ENCODE measurements at regions not wholly inside any gene's neighbourhood (a gene's known extent, or its start where the extent isn't known, plus 50 kb on each side); places are given as distances from the start of the nearest gene placed in this dataset.
"Not testable (repeated sequence)": the region's sequence is repeated elsewhere in the genome, so short reads cannot be mapped to it uniquely, and the experiment has no call there.

DNA sequence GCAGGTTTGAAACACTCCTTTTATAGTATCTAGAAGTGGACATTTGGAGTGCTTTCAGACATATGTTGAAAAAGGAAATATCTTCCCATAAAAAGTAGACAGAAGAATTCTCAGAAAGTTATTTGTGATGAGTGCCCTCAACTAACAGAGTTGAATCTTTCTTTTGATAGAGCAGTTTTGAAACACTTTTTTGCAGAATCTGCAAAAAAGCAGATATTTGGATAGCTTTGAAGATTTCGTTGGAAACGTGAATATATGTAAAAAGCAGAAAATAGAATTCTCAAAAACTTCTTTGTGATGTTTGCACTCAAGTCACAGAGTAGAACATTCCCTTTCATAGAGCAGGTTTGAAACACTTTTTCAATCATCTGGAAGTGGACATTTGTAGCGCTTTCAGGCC lies 676.4 kb upstream of the ZNF337 start:
- H2AK5ac ChIP-seq (ENCODE audit: low read length, severe bottlenecking); H3K9ac ChIP-seq (ENCODE audit: low read length); H3K14ac ChIP-seq (ENCODE audit: low read length in 2 of 2); H4K91ac ChIP-seq (ENCODE audit: low read length); H2BK5ac ChIP-seq (ENCODE audit: low read depth, low read length, poor library complexity, severe bottlenecking); H3K4me3 ChIP-seq (ENCODE audit: insufficient read depth in 1 of 2, low read depth in 1 of 2, low read length in 2 of 2); DNase-seq; H3K23ac ChIP-seq (ENCODE audit: low read length in 2 of 2); H3K27ac ChIP-seq (ENCODE audit: low read length, poor library complexity, severe bottlenecking); H2BK120ac ChIP-seq (ENCODE audit: low read depth, low read length); H3K4me2 ChIP-seq (ENCODE audit: low read length, poor library complexity, severe bottlenecking); H3K79me1 ChIP-seq (replicated peaks; ENCODE audit: low read length, poor library complexity, severe bottlenecking); H3K4me1 ChIP-seq (ENCODE audit: control insufficient read depth, insufficient read depth, low read depth, low read length); H2BK12ac ChIP-seq (ENCODE audit: low read length in 2 of 2); H3K27me3 ChIP-seq (ENCODE audit: control insufficient read depth in 1 of 2, insufficient read depth in 1 of 2, low read length in 2 of 2); H2AFZ ChIP-seq (ENCODE audit: low read depth, low read length); H4K8ac ChIP-seq (ENCODE audit: low read length); H3K4ac ChIP-seq (ENCODE audit: low read depth in 1 of 2, low read length in 2 of 2); H2BK15ac ChIP-seq (ENCODE audit: low read depth, poor library complexity, severe bottlenecking); H3K18ac ChIP-seq (ENCODE audit: low read depth in 1 of 2, low read length in 2 of 2); H3K36me3 ChIP-seq (ENCODE audit: control insufficient read depth in 1 of 2, insufficient read depth in 2 of 2, low read depth in 1 of 2, low read length in 2 of 2): not testable (repeated sequence)
- WGBS, result no CpG with 5 or more reads among the region's 3 CpGs
- peaks cover 29% of the 10 kb centered on the region for H3K9me3 ChIP-seq (ENCODE audit: control insufficient read depth, low read length)

DNA sequence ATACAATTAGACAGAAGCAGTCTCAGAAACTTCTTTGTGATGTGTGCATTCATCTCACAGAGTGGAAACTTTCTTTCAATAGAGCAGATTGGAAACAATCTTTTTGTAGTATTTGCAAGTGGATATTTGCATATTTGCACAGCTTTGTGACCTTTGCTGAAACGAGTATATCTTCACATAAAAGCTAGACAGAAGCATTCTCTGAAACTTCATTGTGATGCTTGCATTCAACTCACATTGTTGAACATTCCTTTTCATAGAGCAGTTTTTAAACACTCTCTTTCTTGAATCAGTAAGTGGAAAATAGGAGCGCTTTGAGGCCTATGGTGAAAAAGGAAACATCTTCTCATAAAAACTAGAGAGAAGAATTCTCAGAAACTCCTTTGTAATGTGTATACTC lies 657.9 kb upstream of the ZNF337 start:
- H2BK5ac ChIP-seq (ENCODE audit: low read depth, low read length, poor library complexity, severe bottlenecking), result no peak overlapping the region
- no peaks in the 10 kb centered on the region for H3K36me3 ChIP-seq (ENCODE audit: control insufficient read depth in 1 of 2, insufficient read depth in 2 of 2, low read depth in 1 of 2, low read length in 2 of 2)
- no peak overlapping the region for H3K4me2 ChIP-seq (ENCODE audit: low read length, poor library complexity, severe bottlenecking)
- H3K79me1 ChIP-seq (replicated peaks; ENCODE audit: low read length, poor library complexity, severe bottlenecking), result no peaks in the 10 kb centered on the region
- no peak overlapping the region for H3K9ac ChIP-seq (ENCODE audit: low read length)
- H3K23ac ChIP-seq (ENCODE audit: low read length in 2 of 2), result no peak overlapping the region
- H2BK15ac ChIP-seq (ENCODE audit: low read depth, poor library complexity, severe bottlenecking), result no peak overlapping the region
- no peak overlapping the region for H2BK120ac ChIP-seq (ENCODE audit: low read depth, low read length)
- peaks cover 19% of the 10 kb centered on the region for H3K9me3 ChIP-seq (ENCODE audit: control insufficient read depth, low read length)
- H4K8ac ChIP-seq (ENCODE audit: low read length), result no peak overlapping the region
- no peak overlapping the region for H2AFZ ChIP-seq (ENCODE audit: low read depth, low read length)
- H3K4me3 ChIP-seq (ENCODE audit: insufficient read depth in 1 of 2, low read depth in 1 of 2, low read length in 2 of 2), result no peak overlapping the region
- no peak overlapping the region for H3K27ac ChIP-seq (ENCODE audit: low read length, poor library complexity, severe bottlenecking)
- no peak overlapping the region for H3K18ac ChIP-seq (ENCODE audit: low read depth in 1 of 2, low read length in 2 of 2)
- H3K4me1 ChIP-seq (ENCODE audit: control insufficient read depth, insufficient read depth, low read depth, low read length), result no peaks in the 10 kb centered on the region
- no peak overlapping the region for H4K91ac ChIP-seq (ENCODE audit: low read length)
- no peak overlapping the region for H2AK5ac ChIP-seq (ENCODE audit: low read length, severe bottlenecking)
- H3K14ac ChIP-seq (ENCODE audit: low read length in 2 of 2), result no peak overlapping the region
- no peak overlapping the region for H3K4ac ChIP-seq (ENCODE audit: low read depth in 1 of 2, low read length in 2 of 2)
- no peak for DNase-seq
- no peak overlapping the region for H2BK12ac ChIP-seq (ENCODE audit: low read length in 2 of 2)
- 0% methylated on average over 1 of the region's 2 CpGs for WGBS
- no peaks in the 10 kb centered on the region for H3K27me3 ChIP-seq (ENCODE audit: control insufficient read depth in 1 of 2, insufficient read depth in 1 of 2, low read length in 2 of 2)

DNA sequence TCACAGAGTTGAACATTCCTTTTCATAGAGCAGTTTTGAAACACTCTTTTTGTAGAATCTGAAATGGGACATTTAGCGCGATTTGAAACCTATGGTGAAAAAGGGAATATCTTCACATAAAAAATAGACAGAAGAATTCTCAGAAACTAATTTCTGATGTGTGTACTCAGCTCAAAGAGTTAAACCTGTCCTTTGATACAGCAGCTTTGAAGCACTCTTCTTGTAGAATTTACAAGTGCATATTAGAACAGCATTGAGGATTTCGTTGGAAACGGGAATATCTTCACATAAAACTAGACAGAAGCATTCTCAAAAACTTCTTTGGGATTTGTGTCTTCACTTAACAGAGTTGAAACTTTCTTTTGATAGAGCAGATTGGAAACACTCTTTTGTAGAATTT lies 650.7 kb upstream of the ZNF337 start:
- no peak overlapping the region for H3K27ac ChIP-seq (ENCODE audit: low read length, poor library complexity, severe bottlenecking)
- H3K79me1 ChIP-seq (replicated peaks; ENCODE audit: low read length, poor library complexity, severe bottlenecking), result no peaks in the 10 kb centered on the region
- H3K36me3 ChIP-seq (ENCODE audit: control insufficient read depth in 1 of 2, insufficient read depth in 2 of 2, low read depth in 1 of 2, low read length in 2 of 2), result no peaks in the 10 kb centered on the region
- no peak overlapping the region for H2AFZ ChIP-seq (ENCODE audit: low read depth, low read length)
- H4K91ac ChIP-seq (ENCODE audit: low read length), result no peak overlapping the region
- H2BK5ac ChIP-seq (ENCODE audit: low read depth, low read length, poor library complexity, severe bottlenecking), result no peak overlapping the region
- DNase-seq, result no peak
- no peaks in the 10 kb centered on the region for H3K27me3 ChIP-seq (ENCODE audit: control insufficient read depth in 1 of 2, insufficient read depth in 1 of 2, low read length in 2 of 2)
- H2BK120ac ChIP-seq (ENCODE audit: low read depth, low read length), result no peak overlapping the region
- no peak overlapping the region for H3K4me3 ChIP-seq (ENCODE audit: insufficient read depth in 1 of 2, low read depth in 1 of 2, low read length in 2 of 2)
- no peak overlapping the region for H2BK12ac ChIP-seq (ENCODE audit: low read length in 2 of 2)
- no peak overlapping the region for H3K14ac ChIP-seq (ENCODE audit: low read length in 2 of 2)
- no peak overlapping the region for H3K4me2 ChIP-seq (ENCODE audit: low read length, poor library complexity, severe bottlenecking)
- H2BK15ac ChIP-seq (ENCODE audit: low read depth, poor library complexity, severe bottlenecking), result no peak overlapping the region
- H2AK5ac ChIP-seq (ENCODE audit: low read length, severe bottlenecking), result no peak overlapping the region
- H3K18ac ChIP-seq (ENCODE audit: low read depth in 1 of 2, low read length in 2 of 2), result no peak overlapping the region
- no peak overlapping the region for H3K4ac ChIP-seq (ENCODE audit: low read depth in 1 of 2, low read length in 2 of 2)
- H3K4me1 ChIP-seq (ENCODE audit: control insufficient read depth, insufficient read depth, low read depth, low read length), result no peaks in the 10 kb centered on the region
- H3K23ac ChIP-seq (ENCODE audit: low read length in 2 of 2), result no peak overlapping the region
- H3K9me3 ChIP-seq (ENCODE audit: control insufficient read depth, low read length), result peaks cover 8% of the 10 kb centered on the region
- no CpG with 5 or more reads among the region's 4 CpGs for WGBS
- no peak overlapping the region for H3K9ac ChIP-seq (ENCODE audit: low read length)
- H4K8ac ChIP-seq (ENCODE audit: low read length), result no peak overlapping the region

GRCh38 chr20:26340460-26341065 lies 643.9 kb upstream of the ZNF337 start:
- not testable (repeated sequence) for H3K14ac ChIP-seq (ENCODE audit: low read length in 2 of 2); H3K4ac ChIP-seq (ENCODE audit: low read depth in 1 of 2, low read length in 2 of 2); H3K4me2 ChIP-seq (ENCODE audit: low read length, poor library complexity, severe bottlenecking); H3K79me1 ChIP-seq (replicated peaks; ENCODE audit: low read length, poor library complexity, severe bottlenecking); H2AFZ ChIP-seq (ENCODE audit: low read depth, low read length); H3K18ac ChIP-seq (ENCODE audit: low read depth in 1 of 2, low read length in 2 of 2); H3K23ac ChIP-seq (ENCODE audit: low read length in 2 of 2); H3K4me1 ChIP-seq (ENCODE audit: control insufficient read depth, insufficient read depth, low read depth, low read length); DNase-seq; H2BK5ac ChIP-seq (ENCODE audit: low read depth, low read length, poor library complexity, severe bottlenecking); H3K9ac ChIP-seq (ENCODE audit: low read length); H3K9me3 ChIP-seq (ENCODE audit: control insufficient read depth, low read length); H2BK15ac ChIP-seq (ENCODE audit: low read depth, poor library complexity, severe bottlenecking); H3K27me3 ChIP-seq (ENCODE audit: control insufficient read depth in 1 of 2, insufficient read depth in 1 of 2, low read length in 2 of 2); H3K27ac ChIP-seq (ENCODE audit: low read length, poor library complexity, severe bottlenecking); H2BK120ac ChIP-seq (ENCODE audit: low read depth, low read length); H2BK12ac ChIP-seq (ENCODE audit: low read length in 2 of 2); H4K91ac ChIP-seq (ENCODE audit: low read length); H2AK5ac ChIP-seq (ENCODE audit: low read length, severe bottlenecking); H3K4me3 ChIP-seq (ENCODE audit: insufficient read depth in 1 of 2, low read depth in 1 of 2, low read length in 2 of 2); H3K36me3 ChIP-seq (ENCODE audit: control insufficient read depth in 1 of 2, insufficient read depth in 2 of 2, low read depth in 1 of 2, low read length in 2 of 2); H4K8ac ChIP-seq (ENCODE audit: low read length)
- 96% methylated on average over 5 of the region's 6 CpGs for WGBS
